HepG2 (cell line): ENCODE measurements at regions not wholly inside any gene's neighbourhood (a gene's known extent, or its start where the extent isn't known, plus 50 kb on each side); places are given as distances from the start of the nearest gene placed in this dataset.

Experiments used
- POLR2A ChIP-seq, 2 experiments: IDR thresholded peaks; 2 replicates each; pipeline ENCODE4 v1.6.1; 2011; ENCODE audit warnings: low read depth in 2 of 2, low read length in 2 of 2, mild to moderate bottlenecking in 1 of 2, moderate library complexity in 1 of 2; ENCODE audit not compliant: insufficient read depth in 1 of 2
- POLR2AphosphoS5 ChIP-seq: IDR thresholded peaks from 2 replicates; pipeline ENCODE4 v1.6.1; 2012; ENCODE audit warnings: low read depth, low read length
- RBFOX2 ChIP-seq: fragments of 200-400 bp; formaldehyde crosslinking; IDR thresholded peaks from 2 replicates; pipeline ENCODE4 v1.6.1; 2017; ENCODE audit warnings: low read depth, mild to moderate bottlenecking, low read length
- RERE ChIP-seq: IDR thresholded peaks from 2 replicates; pipeline ENCODE4 v1.6.1; 2016; ENCODE audit warnings: low read depth, missing genetic modification reagents, missing compliant biosample characterization
- STAT6 ChIP-seq: sonication (generic); formaldehyde crosslinking; IDR thresholded peaks from 2 replicates; pipeline ENCODE4 v1.4.0; 2020; ENCODE audit warnings: missing genetic modification reagents, mild to moderate bottlenecking, borderline replicate concordance
- ZBTB46 ChIP-seq: sonication (generic); formaldehyde crosslinking; IDR thresholded peaks from 2 replicates; pipeline ENCODE4 v1.4.0; 2020; ENCODE audit warnings: mild to moderate bottlenecking, missing genetic modification reagents, borderline replicate concordance
- ZBTB7B ChIP-seq: sonication (generic); formaldehyde crosslinking; IDR thresholded peaks from 2 replicates; pipeline ENCODE4 v1.4.0; 2020; ENCODE audit warnings: missing genetic modification reagents
- ZNF24 ChIP-seq: fragments of 450-650 bp; IDR thresholded peaks from 2 replicates; pipeline ENCODE4 v1.6.1; 2017; ENCODE audit warnings: antibody characterized with exemption, mild to moderate bottlenecking
- ZSCAN22 ChIP-seq: sonication (generic); formaldehyde crosslinking; IDR thresholded peaks from 2 replicates; pipeline ENCODE4 v1.4.0; 2020; ENCODE audit warnings: mild to moderate bottlenecking, missing genetic modification reagents
- TF ChIP-seq, protein P1 (sequence below): sonication (generic); formaldehyde crosslinking; IDR thresholded peaks from 2 replicates; pipeline ENCODE4 v1.8.1; 2023; ENCODE audit warnings: missing genetic modification reagents, inconsistent platforms, borderline replicate concordance
- TF ChIP-seq, protein P2 (sequence below): sonication (generic); formaldehyde crosslinking; IDR thresholded peaks from 2 replicates; pipeline ENCODE4 v1.5.0; 2020; ENCODE audit warnings: mild to moderate bottlenecking, missing genetic modification reagents, moderate library complexity
- TF ChIP-seq, protein P3 (sequence below): sonication (generic); formaldehyde crosslinking; IDR thresholded peaks from 2 replicates; pipeline ENCODE4 v1.8.0; 2022; ENCODE audit warnings: mild to moderate bottlenecking, missing genetic modification reagents, moderate library complexity

GRCh38 chr10:83943920-83944319 lies 195.4 kb upstream of the GHITM start:
- no peak for TF ChIP-seq RERE (CRISPR knock-in tag)
- TF ChIP-seq, protein P1, sequence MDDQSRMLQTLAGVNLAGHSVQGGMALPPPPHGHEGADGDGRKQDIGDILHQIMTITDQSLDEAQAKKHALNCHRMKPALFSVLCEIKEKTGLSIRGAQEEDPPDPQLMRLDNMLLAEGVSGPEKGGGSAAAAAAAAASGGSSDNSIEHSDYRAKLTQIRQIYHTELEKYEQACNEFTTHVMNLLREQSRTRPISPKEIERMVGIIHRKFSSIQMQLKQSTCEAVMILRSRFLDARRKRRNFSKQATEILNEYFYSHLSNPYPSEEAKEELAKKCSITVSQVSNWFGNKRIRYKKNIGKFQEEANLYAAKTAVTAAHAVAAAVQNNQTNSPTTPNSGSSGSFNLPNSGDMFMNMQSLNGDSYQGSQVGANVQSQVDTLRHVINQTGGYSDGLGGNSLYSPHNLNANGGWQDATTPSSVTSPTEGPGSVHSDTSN (CRISPR knock-in tag) = no peak
- no peak for TF ChIP-seq RBFOX2
- TF ChIP-seq POLR2AphosphoS5 = no peak
- TF ChIP-seq ZBTB46 (CRISPR knock-in tag) = no peak
- TF ChIP-seq, protein P2, sequence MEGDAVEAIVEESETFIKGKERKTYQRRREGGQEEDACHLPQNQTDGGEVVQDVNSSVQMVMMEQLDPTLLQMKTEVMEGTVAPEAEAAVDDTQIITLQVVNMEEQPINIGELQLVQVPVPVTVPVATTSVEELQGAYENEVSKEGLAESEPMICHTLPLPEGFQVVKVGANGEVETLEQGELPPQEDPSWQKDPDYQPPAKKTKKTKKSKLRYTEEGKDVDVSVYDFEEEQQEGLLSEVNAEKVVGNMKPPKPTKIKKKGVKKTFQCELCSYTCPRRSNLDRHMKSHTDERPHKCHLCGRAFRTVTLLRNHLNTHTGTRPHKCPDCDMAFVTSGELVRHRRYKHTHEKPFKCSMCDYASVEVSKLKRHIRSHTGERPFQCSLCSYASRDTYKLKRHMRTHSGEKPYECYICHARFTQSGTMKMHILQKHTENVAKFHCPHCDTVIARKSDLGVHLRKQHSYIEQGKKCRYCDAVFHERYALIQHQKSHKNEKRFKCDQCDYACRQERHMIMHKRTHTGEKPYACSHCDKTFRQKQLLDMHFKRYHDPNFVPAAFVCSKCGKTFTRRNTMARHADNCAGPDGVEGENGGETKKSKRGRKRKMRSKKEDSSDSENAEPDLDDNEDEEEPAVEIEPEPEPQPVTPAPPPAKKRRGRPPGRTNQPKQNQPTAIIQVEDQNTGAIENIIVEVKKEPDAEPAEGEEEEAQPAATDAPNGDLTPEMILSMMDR (CRISPR knock-in tag) = no peak
- TF ChIP-seq ZNF24 = no peak
- no peak for TF ChIP-seq POLR2A (IDR thresholded peaks at IDR 0.05; ENCODE audit: insufficient read depth in 1 of 2, low read depth in 2 of 2, low read length in 2 of 2)
- TF ChIP-seq ZBTB7B (CRISPR knock-in tag) = no peak
- TF ChIP-seq ZSCAN22 (CRISPR knock-in tag) = no peak
- no peak for TF ChIP-seq STAT6
- TF ChIP-seq, protein P3, sequence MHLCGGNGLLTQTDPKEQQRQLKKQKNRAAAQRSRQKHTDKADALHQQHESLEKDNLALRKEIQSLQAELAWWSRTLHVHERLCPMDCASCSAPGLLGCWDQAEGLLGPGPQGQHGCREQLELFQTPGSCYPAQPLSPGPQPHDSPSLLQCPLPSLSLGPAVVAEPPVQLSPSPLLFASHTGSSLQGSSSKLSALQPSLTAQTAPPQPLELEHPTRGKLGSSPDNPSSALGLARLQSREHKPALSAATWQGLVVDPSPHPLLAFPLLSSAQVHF (CRISPR knock-in tag) = no peak
